DOHH2 (cell line): ENCODE measurements at regions not wholly inside any gene's neighbourhood (a gene's known extent, or its start where the extent isn't known, plus 50 kb on each side); places are given as distances from the start of the nearest gene placed in this dataset.

Experiments
- H3F3A ChIP-seq: fragments of 200-600 bp; sonication (generic), shearing (Covaris generic); 2 replicates; pipeline ENCODE4 v1.6.0; 2016; ENCODE audit warnings: antibody characterized with exemption, mild to moderate bottlenecking; ENCODE audit not compliant: control insufficient read depth, insufficient read depth
- H3K27ac ChIP-seq: fragments of 200-600 bp; sonication (generic); 2 replicates; pipeline ENCODE4 v1.5.1; 2014; ENCODE audit warnings: low read depth, mild to moderate bottlenecking, low read length, moderate library complexity
- H3K27me3 ChIP-seq: fragments of 200-600 bp; sonication (generic); 2 replicates; pipeline ENCODE4 v1.6.1; 2014; ENCODE audit warnings: mild to moderate bottlenecking, low read length, mixed read lengths; ENCODE audit not compliant: control insufficient read depth
- H3K36me3 ChIP-seq: fragments of 200-600 bp; sonication (generic); 2 replicates; pipeline ENCODE4 v1.6.1; 2014; ENCODE audit warnings: mild to moderate bottlenecking, low read length, moderate library complexity, mixed read lengths; ENCODE audit not compliant: control insufficient read depth
- H3K4me1 ChIP-seq: fragments of 200-600 bp; sonication (generic); 2 replicates; pipeline ENCODE4 v1.6.1; 2014; ENCODE audit warnings: mild to moderate bottlenecking, low read length, mixed read lengths; ENCODE audit not compliant: control insufficient read depth
- H3K4me2 ChIP-seq: fragments of 200-600 bp; sonication (generic); 2 replicates; pipeline ENCODE4 v1.6.0; 2014; ENCODE audit warnings: mild to moderate bottlenecking, low read length, moderate library complexity
- H3K4me3 ChIP-seq: fragments of 200-600 bp; sonication (generic); 2 replicates; pipeline ENCODE4 v1.5.1; 2014; ENCODE audit warnings: mild to moderate bottlenecking, low read length, mixed read lengths
- H3K79me2 ChIP-seq: fragments of 200-600 bp; sonication (generic); 2 replicates; pipeline ENCODE4 v1.6.1; 2014; ENCODE audit warnings: mild to moderate bottlenecking, low read length, mixed read lengths; ENCODE audit not compliant: control insufficient read depth
- H3K9me2 ChIP-seq: fragments of 200-600 bp; sonication (generic); replicated peaks from 2 replicates; pipeline ENCODE4 v1.6.1; 2014; ENCODE audit warnings: mild to moderate bottlenecking, low read length, mixed read lengths; ENCODE audit not compliant: control insufficient read depth
- H3K9me3 ChIP-seq: fragments of 200-600 bp; sonication (generic); 2 replicates; pipeline ENCODE4 v1.6.1; 2014; ENCODE audit warnings: antibody characterized with exemption, low read length, mixed read lengths; ENCODE audit not compliant: control insufficient read depth, insufficient read depth
- H4K20me1 ChIP-seq: fragments of 200-600 bp; sonication (generic); 2 replicates; pipeline ENCODE4 v1.6.0; 2014; ENCODE audit warnings: low read depth, mild to moderate bottlenecking, antibody characterized with exemption, low read length, moderate library complexity; ENCODE audit not compliant: control insufficient read depth, insufficient read depth
- CTCF ChIP-seq: fragments of 200-600 bp; sonication (generic); IDR thresholded peaks from one replicate; pipeline ENCODE4 v1.5.1; 2014; ENCODE audit warnings: antibody characterized with exemption, mild to moderate bottlenecking, low read depth, low read length; ENCODE audit not compliant: poor library complexity, severe bottlenecking
- EZH2phosphoT487 ChIP-seq: fragments of 200-600 bp; sonication (generic); IDR thresholded peaks from 2 replicates; pipeline ENCODE4 v1.6.1; 2017; ENCODE audit warnings: borderline replicate concordance, mild to moderate bottlenecking, antibody characterized with exemption, low read length, moderate library complexity, mixed read lengths

- Histone ChIP-seq H3K9me3 (no peaks in the 10 kb centered on the region), H3K4me3 (no peak overlapping the region), H3K27me3 (no peaks in the 10 kb centered on the region), H3K79me2 (no peaks in the 10 kb centered on the region), H3F3A (no peaks in the 10 kb centered on the region), H3K36me3 (no peaks in the 10 kb centered on the region), H4K20me1 (no peaks in the 10 kb centered on the region), H3K27ac (no peak overlapping the region), H3K4me1 (no peaks in the 10 kb centered on the region), H3K9me2 (no peaks in the 10 kb centered on the region), H3K4me2 (no peak overlapping the region)
- TF ChIP-seq CTCF (no peak), EZH2phosphoT487 (no peak)
Observed at GRCh38 chr5:159525117-159525516, 194.8 kb upstream of the IL12B start.

GRCh38 chr5:159527546-159528254, 197.4 kb upstream of the IL12B start:
- H3K27me3 ChIP-seq, result no peaks in the 10 kb centered on the region
- no peaks in the 10 kb centered on the region for H3K4me1 ChIP-seq
- H4K20me1 ChIP-seq, result no peaks in the 10 kb centered on the region
- no peaks in the 10 kb centered on the region for H3K79me2 ChIP-seq
- no peaks in the 10 kb centered on the region for H3F3A ChIP-seq
- H3K9me2 ChIP-seq, result no peaks in the 10 kb centered on the region
- no peak for TF ChIP-seq EZH2phosphoT487
- no peak for TF ChIP-seq CTCF
- H3K4me2 ChIP-seq, result no peak overlapping the region
- no peaks in the 10 kb centered on the region for H3K36me3 ChIP-seq
- no peak overlapping the region for H3K4me3 ChIP-seq
- no peak overlapping the region for H3K27ac ChIP-seq
- no peaks in the 10 kb centered on the region for H3K9me3 ChIP-seq

- Histone ChIP-seq H3K27ac (no peak overlapping the region), H3K4me1 (no peaks in the 10 kb centered on the region)
- TF ChIP-seq CTCF (peak; percentile 19), EZH2phosphoT487 (no peak)
Observed at GRCh38 chr5:159531554-159532105, 201.3 kb upstream of the IL12B start.

More at GRCh38 chr5:159531554-159532105, 201.3 kb upstream of the IL12B start:
- Histone ChIP-seq H3K9me2 (no peaks in the 10 kb centered on the region), H3K4me2 (no peak overlapping the region), H3K36me3 (no peaks in the 10 kb centered on the region), H3K79me2 (no peaks in the 10 kb centered on the region), H3K9me3 (no peaks in the 10 kb centered on the region), H4K20me1 (no peaks in the 10 kb centered on the region), H3K27me3 (no peaks in the 10 kb centered on the region), H3K4me3 (no peak overlapping the region), H3F3A (no peaks in the 10 kb centered on the region)
